Loucy (cell line): ENCODE measurements at regions not wholly inside any gene's neighbourhood (a gene's known extent, or its start where the extent isn't known, plus 50 kb on each side); places are given as distances from the start of the nearest gene placed in this dataset.

Experiments
- H2AFZ ChIP-seq: fragments of 200-600 bp; sonication (generic); 2 replicates; pipeline ENCODE4 v1.6.0; 2016; ENCODE audit warnings: antibody characterized with exemption, mild to moderate bottlenecking, low read length, moderate library complexity
- H3F3A ChIP-seq: fragments of 200-600 bp; 2 replicates; pipeline ENCODE4 v1.6.0; 2016; ENCODE audit warnings: antibody characterized with exemption, low read depth, mild to moderate bottlenecking
- H3K27me3 ChIP-seq: fragments of 200-600 bp; sonication (generic); 2 replicates; pipeline ENCODE4 v1.6.1; 2014; ENCODE audit warnings: low read length, mild to moderate bottlenecking; ENCODE audit not compliant: insufficient read depth, poor library complexity, severe bottlenecking
- H3K36me3 ChIP-seq: fragments of 200-600 bp; sonication (generic); 2 replicates; pipeline ENCODE4 v1.6.1; 2016; ENCODE audit warnings: low read length; ENCODE audit not compliant: insufficient read depth
- H3K4me1 ChIP-seq: fragments of 200-600 bp; sonication (generic); 2 replicates; pipeline ENCODE4 v1.5.1; 2014; ENCODE audit warnings: low read length, mild to moderate bottlenecking; ENCODE audit not compliant: insufficient read depth, poor library complexity, severe bottlenecking
- H3K4me2 ChIP-seq: fragments of 200-600 bp; sonication (generic); 2 replicates; pipeline ENCODE4 v1.6.0; 2014; ENCODE audit warnings: antibody characterized with exemption, low read length, low read depth, mild to moderate bottlenecking; ENCODE audit not compliant: poor library complexity, severe bottlenecking
- H3K4me3 ChIP-seq: fragments of 200-600 bp; sonication (generic); 2 replicates; pipeline ENCODE4 v1.5.1; 2014; ENCODE audit warnings: low read length, mild to moderate bottlenecking, mixed read lengths; ENCODE audit not compliant: poor library complexity, severe bottlenecking
- H3K79me2 ChIP-seq: fragments of 200-600 bp; sonication (generic); 2 replicates; pipeline ENCODE4 v1.6.1; 2014; ENCODE audit warnings: low read length; ENCODE audit not compliant: insufficient read depth
- H3K9ac ChIP-seq: fragments of 200-600 bp; sonication (generic); 2 replicates; pipeline ENCODE4 v1.6.0; 2014; ENCODE audit warnings: mild to moderate bottlenecking, low read depth, low read length, moderate library complexity; ENCODE audit not compliant: poor library complexity, severe bottlenecking
- H3K9me2 ChIP-seq: fragments of 200-600 bp; sonication (generic); replicated peaks from 2 replicates; pipeline ENCODE4 v1.6.1; 2016; ENCODE audit warnings: low read depth, low read length, mixed read lengths
- H3K9me3 ChIP-seq: fragments of 200-600 bp; sonication (generic); 2 replicates; pipeline ENCODE4 v1.6.1; 2014; ENCODE audit warnings: mild to moderate bottlenecking, antibody characterized with exemption, low read length, low read depth; ENCODE audit not compliant: insufficient read depth
- H4K20me1 ChIP-seq: fragments of 200-600 bp; sonication (generic); 2 replicates; pipeline ENCODE4 v1.6.0; 2014; ENCODE audit warnings: antibody characterized with exemption, low read length, mild to moderate bottlenecking; ENCODE audit not compliant: insufficient read depth, poor library complexity, severe bottlenecking
- CTCF ChIP-seq: fragments of 200-600 bp; sonication (generic); conservative IDR thresholded peaks from 2 replicates; pipeline ENCODE4 v1.5.1; 2014; ENCODE audit warnings: mild to moderate bottlenecking, antibody characterized with exemption, low read length
- EZH2phosphoT487 ChIP-seq: fragments of 200-600 bp; IDR thresholded peaks from 2 replicates; pipeline ENCODE4 v1.6.1; 2018; ENCODE audit warnings: antibody characterized with exemption, mild to moderate bottlenecking, moderate library complexity, borderline replicate concordance

DNA sequence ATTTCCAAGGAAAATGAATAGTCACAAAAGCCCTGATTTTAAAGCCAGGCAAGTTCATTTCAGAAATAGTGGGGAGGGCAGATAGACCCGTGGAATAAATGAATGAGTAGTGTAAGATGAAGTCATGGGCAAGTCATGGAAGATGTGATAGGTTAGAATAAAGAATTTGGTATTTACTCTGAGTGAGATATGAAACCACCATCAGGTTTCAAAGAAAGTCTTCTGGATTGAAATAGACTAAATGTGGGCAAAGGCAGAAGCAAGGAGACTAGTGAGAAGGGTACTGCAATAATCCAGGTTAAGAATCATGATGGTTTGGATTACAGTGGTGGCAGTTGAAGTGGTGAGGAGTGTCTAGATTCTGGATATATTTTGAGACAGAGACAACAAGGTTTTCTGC is 218.5 kb upstream of the AFF2 start:
- Histone ChIP-seq H3K27me3 (no peaks in the 10 kb centered on the region), H3K36me3 (no peaks in the 10 kb centered on the region), H3K4me3 (no peak overlapping the region), H3K79me2 (no peaks in the 10 kb centered on the region), H3F3A (no peaks in the 10 kb centered on the region), H3K9me2 (no peaks in the 10 kb centered on the region), H3K9ac (no peak overlapping the region), H3K9me3 (no peaks in the 10 kb centered on the region), H3K4me1 (peaks cover 43% of the 10 kb centered on the region), H2AFZ (no peak overlapping the region), H4K20me1 (no peaks in the 10 kb centered on the region), H3K4me2 (no peak overlapping the region)
- TF ChIP-seq CTCF (no peak), EZH2phosphoT487 (no peak)

DNA sequence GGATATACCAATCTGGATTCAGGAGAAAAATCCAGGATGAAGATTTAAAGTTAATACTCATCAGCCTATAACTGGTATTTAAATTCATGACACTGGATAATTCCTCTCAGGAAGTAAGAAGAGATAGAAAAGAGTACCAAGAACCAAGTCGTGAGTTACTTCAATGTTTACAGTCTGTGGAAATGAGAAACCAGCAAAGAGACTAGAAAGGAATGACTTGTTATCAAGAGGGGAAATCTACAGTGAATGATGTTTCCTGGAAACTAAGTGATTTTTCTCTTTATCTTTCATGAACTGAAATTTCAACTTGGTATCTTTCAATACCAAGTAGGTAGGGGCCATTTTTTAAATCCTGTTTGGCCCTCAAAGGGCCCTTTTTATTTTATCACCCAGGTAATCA is 217.9 kb upstream of the AFF2 start:
- Histone ChIP-seq H3K79me2 (no peaks in the 10 kb centered on the region), H3K9me2 (no peaks in the 10 kb centered on the region), H3K9me3 (no peaks in the 10 kb centered on the region), H3K36me3 (no peaks in the 10 kb centered on the region), H3K4me3 (no peak overlapping the region), H3K4me1 (peaks cover 43% of the 10 kb centered on the region), H3K27me3 (no peaks in the 10 kb centered on the region), H3F3A (no peaks in the 10 kb centered on the region), H2AFZ (no peak overlapping the region), H3K9ac (no peak overlapping the region), H3K4me2 (no peak overlapping the region), H4K20me1 (no peaks in the 10 kb centered on the region)
- TF ChIP-seq EZH2phosphoT487 (no peak), CTCF (no peak)

- no peaks in the 10 kb centered on the region for H3K9me2 ChIP-seq
- no peak overlapping the region for H3K4me2 ChIP-seq
- no peaks in the 10 kb centered on the region for H3K79me2 ChIP-seq
- H3K9me3 ChIP-seq: no peaks in the 10 kb centered on the region
- no peak overlapping the region for H3K4me3 ChIP-seq
- peaks cover 43% of the 10 kb centered on the region for H3K4me1 ChIP-seq
- H2AFZ ChIP-seq: no peak overlapping the region
- no peaks in the 10 kb centered on the region for H3K36me3 ChIP-seq
- no peaks in the 10 kb centered on the region for H4K20me1 ChIP-seq
- H3K9ac ChIP-seq: no peak overlapping the region
- TF ChIP-seq CTCF (no peak), EZH2phosphoT487 (no peak)
- no peaks in the 10 kb centered on the region for H3F3A ChIP-seq
- H3K27me3 ChIP-seq: no peaks in the 10 kb centered on the region
Observed at GRCh38 chrX:148284056-148284455, 216.4 kb upstream of the AFF2 start.
